Prostate gland (tissue), 2 donors: ENCODE measurements at regions not wholly inside any gene's neighbourhood (a gene's known extent, or its start where the extent isn't known, plus 50 kb on each side); places are given as distances from the start of the nearest gene placed in this dataset.

Experiments used
- DNase-seq: peaks from one replicate; pipeline ENCODE4 v3.0.0-alpha.2; 2019; ENCODE audit warnings: low spot score
- H3K27ac ChIP-seq, 2 donors: fragments of 200-600 bp; sonication (generic); 2 replicates each; pipeline ENCODE4 v1.5.1; 2017 to 2019
- H3K27me3 ChIP-seq: fragments of 200-600 bp; sonication (generic); replicated peaks from 2 replicates; pipeline ENCODE4 v1.5.1; 2019; ENCODE audit not compliant: insufficient read depth
- H3K36me3 ChIP-seq, 2 donors: fragments of 200-600 bp; sonication (generic); 1 replicate in 1 of 2; 2 replicates in 1 of 2; pipeline versions ENCODE4 v1.5.1 to v1.8.1; 2017 to 2019
- H3K4me1 ChIP-seq: fragments of 200-600 bp; sonication (generic); replicated peaks from 2 replicates; pipeline ENCODE4 v1.5.1; 2019
- H3K4me3 ChIP-seq, 2 donors: fragments of 200-600 bp; sonication (generic); 2 replicates each; pipeline ENCODE4 v1.5.1; 2017 to 2019
- H3K9me3 ChIP-seq: fragments of 200-600 bp; sonication (generic); 2 replicates; pipeline ENCODE4 v1.5.1; 2017
- POLR2A ChIP-seq: fragments of 450-650 bp; IDR thresholded peaks from one replicate; pipeline ENCODE4 v1.6.1; 2016; ENCODE audit warnings: antibody characterized with exemption, mild to moderate bottlenecking
- POLR2AphosphoS5 ChIP-seq: sonication (generic); formaldehyde crosslinking; IDR thresholded peaks from one replicate; pipeline ENCODE4 v1.6.1; 2017; ENCODE audit warnings: antibody characterized with exemption
- WGBS: methylation state at CpG from one replicate; pipeline ENCODE4 v1.1.5; 2018; 5-methylcytosine and 5-hydroxymethylcytosine counted together
- intact Hi-C: fragments of 100-400 bp; cut with DNase I; formaldehyde crosslinking; loops from one replicate; pipeline ENCODE4 v1.14.2; 2022
- TF ChIP-seq, protein P1 (sequence below), 4 experiments: fragments of 200-600 bp in 2 of 4; fragments of 450-650 bp in 2 of 4; sonication (generic) in 2 of 4; IDR thresholded peaks; 1 replicate in 3 of 4; 2 replicates in 1 of 4; pipeline ENCODE4 v1.5.1; 2016 to 2019; ENCODE audit warnings: antibody characterized with exemption in 4 of 4, mild to moderate bottlenecking in 2 of 4, moderate library complexity in 2 of 4

DNA sequence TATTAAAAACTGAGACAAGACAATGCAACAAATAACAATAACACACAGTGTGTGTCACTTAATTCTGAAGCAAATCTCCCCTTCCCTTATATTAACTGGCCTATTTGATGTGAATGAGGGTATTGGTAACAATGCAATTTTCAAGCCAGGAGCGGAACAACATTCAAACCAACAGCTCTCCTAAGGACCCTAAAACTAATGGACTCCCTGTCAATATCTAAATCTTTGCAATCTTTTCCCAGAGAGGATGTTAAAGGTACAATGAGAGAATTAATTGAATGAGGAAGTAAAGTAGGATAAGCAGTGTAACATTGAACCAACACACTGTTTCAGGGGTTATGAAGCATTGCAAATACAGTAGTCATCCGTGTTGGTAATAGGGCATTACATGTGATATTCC lies 311.7 kb downstream of the HTR1A start:
- no peaks in the 10 kb centered on the region for H3K9me3 ChIP-seq
- H3K27ac ChIP-seq = no peak overlapping the region
- no peak for DNase-seq
- 90% methylated on average over 2 of the region's 2 CpGs for WGBS
- H3K27me3 ChIP-seq = no peaks in the 10 kb centered on the region
- H3K4me3 ChIP-seq = no peak overlapping the region
- H3K4me1 ChIP-seq = no peaks in the 10 kb centered on the region
- no peaks in the 10 kb centered on the region for H3K36me3 ChIP-seq
- intact Hi-C loops = no loop called here
- TF ChIP-seq POLR2A (no peak), POLR2AphosphoS5 (no peak)
- TF ChIP-seq, protein P1, sequence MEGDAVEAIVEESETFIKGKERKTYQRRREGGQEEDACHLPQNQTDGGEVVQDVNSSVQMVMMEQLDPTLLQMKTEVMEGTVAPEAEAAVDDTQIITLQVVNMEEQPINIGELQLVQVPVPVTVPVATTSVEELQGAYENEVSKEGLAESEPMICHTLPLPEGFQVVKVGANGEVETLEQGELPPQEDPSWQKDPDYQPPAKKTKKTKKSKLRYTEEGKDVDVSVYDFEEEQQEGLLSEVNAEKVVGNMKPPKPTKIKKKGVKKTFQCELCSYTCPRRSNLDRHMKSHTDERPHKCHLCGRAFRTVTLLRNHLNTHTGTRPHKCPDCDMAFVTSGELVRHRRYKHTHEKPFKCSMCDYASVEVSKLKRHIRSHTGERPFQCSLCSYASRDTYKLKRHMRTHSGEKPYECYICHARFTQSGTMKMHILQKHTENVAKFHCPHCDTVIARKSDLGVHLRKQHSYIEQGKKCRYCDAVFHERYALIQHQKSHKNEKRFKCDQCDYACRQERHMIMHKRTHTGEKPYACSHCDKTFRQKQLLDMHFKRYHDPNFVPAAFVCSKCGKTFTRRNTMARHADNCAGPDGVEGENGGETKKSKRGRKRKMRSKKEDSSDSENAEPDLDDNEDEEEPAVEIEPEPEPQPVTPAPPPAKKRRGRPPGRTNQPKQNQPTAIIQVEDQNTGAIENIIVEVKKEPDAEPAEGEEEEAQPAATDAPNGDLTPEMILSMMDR (IDR thresholded peaks at IDR 0.05) = no peak

DNA sequence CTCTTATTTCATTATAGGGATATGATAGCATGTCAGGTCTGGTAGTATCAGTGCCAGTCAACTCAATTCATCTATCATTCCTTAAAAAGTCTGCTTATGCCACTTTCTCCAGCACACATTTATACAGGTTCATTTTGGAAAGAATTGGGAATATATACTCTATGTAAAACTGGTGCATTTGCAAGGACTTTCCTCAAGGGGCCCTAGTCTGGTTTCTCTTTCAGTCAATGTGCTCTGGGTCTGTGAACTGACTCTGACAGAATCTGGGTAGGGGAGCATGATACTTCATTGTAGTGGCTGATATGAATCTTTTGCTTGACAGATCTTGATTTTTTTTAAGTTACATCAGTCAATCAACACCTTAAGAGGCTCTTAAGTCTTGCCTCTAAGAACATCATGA lies 313.9 kb downstream of the HTR1A start:
- TF ChIP-seq, protein P1 (IDR thresholded peaks at IDR 0.05) = no peak
- TF ChIP-seq POLR2AphosphoS5 = no peak
- no peak for TF ChIP-seq POLR2A
- Histone ChIP-seq H3K9me3 (no peaks in the 10 kb centered on the region), H3K36me3 (no peaks in the 10 kb centered on the region), H3K4me1 (no peaks in the 10 kb centered on the region), H3K4me3 (no peak overlapping the region), H3K27me3 (no peaks in the 10 kb centered on the region), H3K27ac (no peak overlapping the region)
- intact Hi-C loops = no loop called here
- DNase-seq = no peak

DNA sequence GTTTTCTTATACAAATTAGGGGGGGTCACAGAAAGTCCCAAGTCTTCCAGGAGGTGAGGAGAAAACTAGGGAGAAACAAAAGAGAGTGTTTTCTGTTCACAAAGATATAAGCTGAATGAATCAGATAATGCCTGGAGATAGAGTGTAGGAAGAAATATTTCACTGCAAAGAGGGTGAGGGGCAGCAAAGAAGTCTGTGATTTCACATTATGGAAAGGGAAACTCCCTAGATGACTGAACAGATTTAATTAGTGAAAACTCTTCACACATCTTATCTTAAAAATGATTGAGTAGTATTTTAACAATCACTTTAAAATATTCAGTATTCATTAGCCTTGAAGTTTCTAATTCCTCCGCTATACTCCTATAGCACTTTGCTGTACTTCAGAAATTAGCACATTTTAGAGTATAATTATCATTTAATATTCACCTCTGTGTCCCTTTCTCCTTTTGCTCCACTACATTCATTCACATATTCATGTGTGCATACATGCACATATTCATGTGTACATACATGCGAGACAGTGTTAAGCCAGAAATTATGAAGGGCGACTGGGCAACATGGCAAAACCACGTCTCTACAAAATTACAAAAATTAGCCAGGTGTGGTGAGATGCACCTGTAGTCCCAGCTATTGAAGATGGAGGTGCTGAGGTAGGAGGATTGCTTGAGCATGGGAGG lies 332.2 kb downstream of the HTR1A start:
- TF ChIP-seq, protein P1 (IDR thresholded peaks at IDR 0.05) = no peak
- TF ChIP-seq POLR2AphosphoS5 (no peak), POLR2A (no peak)
- no peak for DNase-seq
- no peak overlapping the region for H3K27ac ChIP-seq
- H3K4me1 ChIP-seq = no peaks in the 10 kb centered on the region
- H3K4me3 ChIP-seq = no peak overlapping the region
- no peaks in the 10 kb centered on the region for H3K9me3 ChIP-seq
- 94% methylated on average over 4 of the region's 4 CpGs for WGBS
- intact Hi-C loops = no loop called here
- no peaks in the 10 kb centered on the region for H3K36me3 ChIP-seq
- H3K27me3 ChIP-seq = no peaks in the 10 kb centered on the region

DNA sequence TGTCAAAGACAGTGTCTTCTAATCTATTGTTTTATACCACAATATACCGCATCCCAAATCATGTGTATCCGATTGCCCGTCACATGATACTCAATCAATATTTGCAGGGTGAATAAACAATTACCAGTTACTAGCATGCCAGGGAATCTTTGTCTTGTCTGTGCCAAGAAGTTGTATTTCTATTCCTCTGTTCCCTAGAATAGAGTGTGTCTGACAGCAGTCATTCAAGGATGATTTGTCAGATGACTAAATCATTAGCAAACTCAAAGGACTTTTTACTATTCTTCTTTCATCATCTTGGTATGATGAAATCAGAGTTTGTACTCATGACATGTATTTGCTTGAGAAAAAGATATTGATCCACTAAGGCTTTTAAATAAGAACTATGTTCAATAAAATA lies 348.8 kb downstream of the HTR1A start:
- H3K27me3 ChIP-seq = no peaks in the 10 kb centered on the region
- TF ChIP-seq POLR2A = no peak
- TF ChIP-seq POLR2AphosphoS5 = no peak
- TF ChIP-seq, protein P1 (IDR thresholded peaks at IDR 0.05) = no peak
- H3K4me1 ChIP-seq = no peaks in the 10 kb centered on the region
- intact Hi-C loops = no loop called here
- no peak overlapping the region for H3K4me3 ChIP-seq
- H3K9me3 ChIP-seq = no peaks in the 10 kb centered on the region
- DNase-seq = no peak
- no peaks in the 10 kb centered on the region for H3K36me3 ChIP-seq
- no peak overlapping the region for H3K27ac ChIP-seq
- WGBS = 83% methylated on average over 3 of the region's 3 CpGs

DNA sequence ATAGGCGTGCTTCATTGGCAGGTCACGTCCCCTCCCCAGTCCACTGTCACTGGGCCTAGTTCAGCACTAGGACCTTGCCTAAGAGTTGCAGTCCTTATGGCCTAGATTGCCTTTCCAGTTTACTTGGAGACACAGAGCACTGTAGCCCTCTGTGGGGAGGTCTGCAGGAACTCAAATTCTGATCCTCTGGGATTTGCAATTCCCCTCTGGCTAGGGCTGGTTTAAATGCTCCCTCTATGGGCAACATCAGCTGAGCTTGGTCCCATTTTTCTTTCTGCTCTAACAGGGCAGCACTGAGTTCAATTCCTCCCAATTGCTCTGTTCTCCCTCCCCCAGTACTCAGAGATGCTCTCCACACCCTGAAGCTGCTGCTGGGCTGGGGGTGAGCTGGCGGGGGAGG lies 358.2 kb downstream of the HTR1A start:
- Histone ChIP-seq H3K36me3 (no peaks in the 10 kb centered on the region), H3K27ac (no peak overlapping the region), H3K4me3 (no peak overlapping the region), H3K4me1 (no peaks in the 10 kb centered on the region), H3K9me3 (no peaks in the 10 kb centered on the region), H3K27me3 (no peaks in the 10 kb centered on the region)
- WGBS = 75% methylated on average over 3 of the region's 3 CpGs
- intact Hi-C loops = no loop called here
- no peak for DNase-seq
- TF ChIP-seq POLR2AphosphoS5 (no peak), POLR2A (no peak)
- TF ChIP-seq, protein P1 (IDR thresholded peaks at IDR 0.05) = no peak
